ENCODE measurements at regions not wholly inside any gene's neighbourhood (a gene's known extent, or its start where the extent isn't known, plus 50 kb on each side); places are given as distances from the start of the nearest gene placed in this dataset.

DNA sequence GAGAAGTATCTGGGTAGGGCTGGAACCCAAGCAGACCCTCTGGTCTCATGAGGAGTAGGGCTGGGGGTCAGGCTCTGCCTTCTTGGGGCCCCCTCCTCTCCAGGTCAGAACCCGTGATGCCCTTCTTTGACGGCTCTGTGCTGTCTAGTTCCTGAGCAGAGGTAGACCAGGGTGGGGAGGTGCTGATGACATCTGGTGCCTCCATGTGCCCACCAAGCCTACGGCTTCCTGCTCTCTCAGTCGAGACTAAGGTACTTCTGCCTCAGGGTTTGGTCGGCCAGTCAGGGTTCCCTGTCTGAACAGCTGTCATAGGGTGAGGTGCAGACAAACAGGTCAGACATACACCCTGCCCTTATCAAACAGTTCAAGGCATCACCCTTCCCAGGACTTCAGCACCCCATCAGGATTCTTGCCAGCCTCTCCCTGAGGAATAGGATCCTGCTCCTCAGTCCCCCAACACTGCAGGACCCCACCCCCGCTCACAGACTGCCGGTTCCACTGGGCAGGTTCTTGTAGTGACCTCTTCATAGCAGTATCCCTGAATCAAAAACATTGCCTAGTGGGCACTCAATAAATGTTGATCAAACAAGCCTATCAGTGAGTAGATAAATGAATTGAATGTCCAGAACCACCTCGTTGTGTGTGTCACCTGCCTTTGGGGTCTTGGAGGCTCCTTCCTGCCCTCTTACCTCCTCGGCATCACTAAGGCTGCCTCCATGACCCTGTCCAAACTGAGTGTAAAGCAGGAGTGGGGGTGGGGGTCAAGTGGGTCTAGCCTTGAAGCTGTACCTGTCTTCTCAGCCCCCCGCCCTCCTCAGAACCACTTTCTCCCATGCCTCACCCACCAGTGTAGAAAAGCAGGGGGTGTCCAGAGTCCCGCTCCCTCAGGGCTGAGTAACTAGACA lies 158.2 kb downstream of the BUD13 start:
- H3K36me3 ChIP-seq (ENCODE audit: control insufficient read depth, insufficient read depth, low read length) = no peaks in the 10 kb centered on the region
- H3K27ac ChIP-seq (ENCODE audit: insufficient read depth, low read length) = no peak overlapping the region
- no peak overlapping the region for H3K4me3 ChIP-seq (replicated peaks in 1 of 4; ENCODE audit: control extremely low read depth in 1 of 4, insufficient read depth in 1 of 4, low read depth in 3 of 4, low read length in 4 of 4)
- no peak overlapping the region for H3K9ac ChIP-seq (ENCODE audit: insufficient read depth, low read length)
- no peaks in the 10 kb centered on the region for H4K20me1 ChIP-seq (ENCODE audit: control insufficient read depth, extremely low read depth, insufficient read depth, low read length)
- no peaks in the 10 kb centered on the region for H3K9me3 ChIP-seq (ENCODE audit: control insufficient read depth, insufficient read depth, low read depth, low read length)
- no peak overlapping the region for H2AFZ ChIP-seq (ENCODE audit: low read length)
- no peaks in the 10 kb centered on the region for H3K79me2 ChIP-seq (ENCODE audit: control insufficient read depth, insufficient read depth, low read length)
- H3K4me1 ChIP-seq (ENCODE audit: control insufficient read depth, extremely low read depth, insufficient read depth, low read length) = no peaks in the 10 kb centered on the region
- no peak overlapping the region for H3K4me2 ChIP-seq (ENCODE audit: extremely low read depth, insufficient read depth, low read length)
- no peaks in the 10 kb centered on the region for H3K27me3 ChIP-seq (ENCODE audit: control insufficient read depth, insufficient read depth, low read length)
- DNase-seq (ENCODE audit: low read depth in 2 of 2) = no peak
- TF ChIP-seq EZH2 (IDR thresholded peaks at IDR 0.05; ENCODE audit: low read length, missing control alignments) = no peak
- TF ChIP-seq, protein P1, sequence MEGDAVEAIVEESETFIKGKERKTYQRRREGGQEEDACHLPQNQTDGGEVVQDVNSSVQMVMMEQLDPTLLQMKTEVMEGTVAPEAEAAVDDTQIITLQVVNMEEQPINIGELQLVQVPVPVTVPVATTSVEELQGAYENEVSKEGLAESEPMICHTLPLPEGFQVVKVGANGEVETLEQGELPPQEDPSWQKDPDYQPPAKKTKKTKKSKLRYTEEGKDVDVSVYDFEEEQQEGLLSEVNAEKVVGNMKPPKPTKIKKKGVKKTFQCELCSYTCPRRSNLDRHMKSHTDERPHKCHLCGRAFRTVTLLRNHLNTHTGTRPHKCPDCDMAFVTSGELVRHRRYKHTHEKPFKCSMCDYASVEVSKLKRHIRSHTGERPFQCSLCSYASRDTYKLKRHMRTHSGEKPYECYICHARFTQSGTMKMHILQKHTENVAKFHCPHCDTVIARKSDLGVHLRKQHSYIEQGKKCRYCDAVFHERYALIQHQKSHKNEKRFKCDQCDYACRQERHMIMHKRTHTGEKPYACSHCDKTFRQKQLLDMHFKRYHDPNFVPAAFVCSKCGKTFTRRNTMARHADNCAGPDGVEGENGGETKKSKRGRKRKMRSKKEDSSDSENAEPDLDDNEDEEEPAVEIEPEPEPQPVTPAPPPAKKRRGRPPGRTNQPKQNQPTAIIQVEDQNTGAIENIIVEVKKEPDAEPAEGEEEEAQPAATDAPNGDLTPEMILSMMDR (conservative IDR thresholded peaks at IDR 0.05 in 1 of 2, IDR thresholded peaks at IDR 0.05 in 1 of 2; ENCODE audit: low read depth in 1 of 2, low read length in 2 of 2) = no peak

DNA sequence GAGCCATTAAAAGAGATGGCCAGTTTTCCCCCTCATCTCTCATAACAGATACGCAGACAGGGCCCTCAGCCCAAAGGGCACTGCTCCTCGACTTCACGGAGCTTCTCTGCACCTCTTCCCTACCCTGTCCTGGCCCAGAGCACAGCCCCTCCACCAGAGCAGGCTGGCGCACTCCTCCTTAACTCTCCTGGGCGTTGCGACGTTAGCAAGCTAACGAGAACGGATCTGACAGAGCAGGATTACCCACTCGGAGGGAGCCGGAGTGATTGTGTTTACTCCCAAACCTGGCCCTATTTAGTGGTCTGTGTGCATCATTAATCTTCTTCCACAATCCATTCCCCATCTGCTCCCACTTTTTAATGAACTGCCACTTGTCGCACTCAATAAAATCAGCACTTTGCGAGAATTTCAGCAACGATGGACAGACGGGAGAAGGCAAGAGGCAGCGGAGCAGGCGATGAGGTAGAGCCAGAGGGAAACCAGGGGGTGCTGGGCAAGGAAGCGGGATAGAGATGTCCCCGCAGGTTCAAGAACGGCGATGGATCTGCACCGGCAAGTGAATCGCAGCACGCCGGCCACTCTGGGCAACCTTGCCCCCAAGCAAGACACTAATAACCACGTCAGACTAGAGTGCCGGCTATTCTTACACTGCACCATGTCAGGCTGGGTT lies 159.4 kb downstream of the BUD13 start:
- H3K4me2 ChIP-seq (ENCODE audit: extremely low read depth, insufficient read depth, low read length) = no peak overlapping the region
- no peak for DNase-seq (ENCODE audit: low read depth in 2 of 2)
- H3K4me1 ChIP-seq (ENCODE audit: control insufficient read depth, extremely low read depth, insufficient read depth, low read length) = no peaks in the 10 kb centered on the region
- no peaks in the 10 kb centered on the region for H3K79me2 ChIP-seq (ENCODE audit: control insufficient read depth, insufficient read depth, low read length)
- H3K36me3 ChIP-seq (ENCODE audit: control insufficient read depth, insufficient read depth, low read length) = no peaks in the 10 kb centered on the region
- H3K9me3 ChIP-seq (ENCODE audit: control insufficient read depth, insufficient read depth, low read depth, low read length) = no peaks in the 10 kb centered on the region
- no peak overlapping the region for H3K27ac ChIP-seq (ENCODE audit: insufficient read depth, low read length)
- H2AFZ ChIP-seq (ENCODE audit: low read length) = no peak overlapping the region
- TF ChIP-seq EZH2 (IDR thresholded peaks at IDR 0.05; ENCODE audit: low read length, missing control alignments) = no peak
- TF ChIP-seq, protein P1 (conservative IDR thresholded peaks at IDR 0.05 in 1 of 2, IDR thresholded peaks at IDR 0.05 in 1 of 2; ENCODE audit: low read depth in 1 of 2, low read length in 2 of 2) = no peak
- no peaks in the 10 kb centered on the region for H3K27me3 ChIP-seq (ENCODE audit: control insufficient read depth, insufficient read depth, low read length)
- H3K4me3 ChIP-seq (replicated peaks in 1 of 4; ENCODE audit: control extremely low read depth in 1 of 4, insufficient read depth in 1 of 4, low read depth in 3 of 4, low read length in 4 of 4) = no peak overlapping the region
- H4K20me1 ChIP-seq (ENCODE audit: control insufficient read depth, extremely low read depth, insufficient read depth, low read length) = no peaks in the 10 kb centered on the region
- H3K9ac ChIP-seq (ENCODE audit: insufficient read depth, low read length) = no peak overlapping the region

DNA sequence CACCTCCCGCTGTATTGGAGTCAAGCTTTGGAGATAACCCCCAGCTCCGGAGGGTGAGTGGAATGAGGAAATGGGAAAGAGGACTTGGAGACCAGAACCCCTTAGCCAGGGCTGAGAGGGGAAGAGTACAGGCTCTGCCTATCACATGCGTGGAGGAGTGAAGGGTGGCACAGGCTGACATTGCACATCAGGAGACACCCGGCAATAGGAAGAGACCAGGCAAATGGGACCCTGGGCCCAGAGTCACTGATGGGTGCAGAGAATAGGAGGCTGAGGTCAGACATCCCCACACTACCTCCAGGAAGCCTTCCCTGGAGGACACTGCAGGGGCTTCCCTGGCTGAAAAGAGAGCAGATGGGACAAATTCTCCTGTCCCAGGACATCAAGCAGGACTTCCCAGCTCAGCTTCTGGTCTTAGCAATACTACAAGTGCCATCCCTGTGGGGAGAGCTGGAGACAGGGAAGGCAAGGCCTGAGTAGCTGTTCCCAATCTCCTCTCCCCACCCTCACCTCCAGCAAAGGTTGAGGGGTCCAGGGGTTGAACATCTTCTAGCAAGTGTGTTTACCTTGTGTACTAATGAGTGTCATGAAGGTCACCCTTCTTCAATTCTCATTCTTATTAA lies 160.7 kb downstream of the BUD13 start:
- Histone ChIP-seq H3K4me3 (replicated peaks in 1 of 4; ENCODE audit: control extremely low read depth in 1 of 4, insufficient read depth in 1 of 4, low read depth in 3 of 4, low read length in 4 of 4) (no peak overlapping the region), H3K79me2 (ENCODE audit: control insufficient read depth, insufficient read depth, low read length) (no peaks in the 10 kb centered on the region), H3K4me1 (ENCODE audit: control insufficient read depth, extremely low read depth, insufficient read depth, low read length) (no peaks in the 10 kb centered on the region), H3K9ac (ENCODE audit: insufficient read depth, low read length) (no peak overlapping the region), H3K27me3 (ENCODE audit: control insufficient read depth, insufficient read depth, low read length) (no peaks in the 10 kb centered on the region), H3K36me3 (ENCODE audit: control insufficient read depth, insufficient read depth, low read length) (no peaks in the 10 kb centered on the region), H4K20me1 (ENCODE audit: control insufficient read depth, extremely low read depth, insufficient read depth, low read length) (no peaks in the 10 kb centered on the region), H2AFZ (ENCODE audit: low read length) (no peak overlapping the region), H3K9me3 (ENCODE audit: control insufficient read depth, insufficient read depth, low read depth, low read length) (no peaks in the 10 kb centered on the region), H3K4me2 (ENCODE audit: extremely low read depth, insufficient read depth, low read length) (no peak overlapping the region), H3K27ac (ENCODE audit: insufficient read depth, low read length) (no peak overlapping the region)
- DNase-seq (ENCODE audit: low read depth in 2 of 2) = no peak
- no peak for TF ChIP-seq EZH2 (IDR thresholded peaks at IDR 0.05; ENCODE audit: low read length, missing control alignments)
